HCT116 (cell line): ENCODE measurements at regions not wholly inside any gene's neighbourhood (a gene's known extent, or its start where the extent isn't known, plus 50 kb on each side); places are given as distances from the start of the nearest gene placed in this dataset.

ENCODE experiments used
- ATAC-seq: fragments of 200-7000 bp; cut with Tn5 transposase; 2 replicates; pipeline ENCODE4 v1.9.1; 2020; ENCODE audit warnings: mild to moderate bottlenecking, moderate library complexity
- BruUV-seq: library from RNA; stranded (reverse); fragments of 400-500 nt; replicated peaks from 2 replicates; lab custom pipeline; 2021; lab: Mats Ljungman, UMichigan
- CTCF ChIA-PET: fragments of 300-600 bp; sonication (Branson Sonifier 250); formaldehyde crosslinking; loops from one replicate; lab custom pipeline; 2021; ENCODE audit warnings: antibody characterized with exemption; lab: Charles Lee
- POLR2A ChIA-PET: fragments of 300-600, 350-600 bp; sonication (Branson Sonifier 250); formaldehyde crosslinking; loops from one replicate; lab custom pipeline; 2021; ENCODE audit warnings: antibody characterized with exemption; lab: Charles Lee
- RAD21 ChIA-PET, 2 experiments: fragments of 300-600 bp; sonication (Branson Sonifier 250); formaldehyde crosslinking; loops; one replicate each; lab custom pipeline; 2023; ENCODE audit warnings: low total read pairs in 2 of 2; ENCODE audit not compliant: uncharacterized antibody in 2 of 2, unreplicated experiment in 2 of 2, low non-redundant PET in 1 of 2; lab: Charles Lee
- DNase-seq: peaks from one replicate; pipeline ENCODE4 v3.0.0-alpha.2; 2010; ENCODE audit warnings: low read depth, low spot score
- H2AFZ ChIP-seq: fragments of 200-600 bp; shearing (Covaris generic), sonication (generic); 2 replicates; pipeline ENCODE4 v1.6.1; 2017; ENCODE audit warnings: low read depth, mixed run types, mixed read lengths, antibody characterized with exemption, low read length; ENCODE audit not compliant: poor library complexity, severe bottlenecking
- H3K27ac ChIP-seq: 2 replicates; pipeline ENCODE4 v1.5.1; 2012; ENCODE audit warnings: low read depth, low read length
- H3K27me3 ChIP-seq: fragments of 200-600 bp; sonication (generic); 2 replicates; pipeline ENCODE4 v1.6.1; 2016; ENCODE audit warnings: mixed run types, low read length, mixed read lengths; ENCODE audit not compliant: insufficient read depth
- H3K36me3 ChIP-seq, 2 experiments: fragments of 200-500 bp in 1 of 2; fragments of 200-600 bp in 1 of 2; sonication (Bioruptor generic) in 1 of 2; sonication (generic) in 1 of 2; 2 replicates each; pipeline versions ENCODE4 v1.5.1 to v1.6.1; 2014 to 2016; ENCODE audit warnings: low read length in 2 of 2, inconsistent platforms in 1 of 2, mixed read lengths in 1 of 2, mixed run types in 1 of 2; ENCODE audit not compliant: insufficient read depth in 2 of 2, control insufficient read depth in 1 of 2
- H3K4me1 ChIP-seq, 2 experiments: fragments of 200-600 bp in 1 of 2; sonication (generic) in 1 of 2; 2 replicates each; pipeline versions ENCODE4 v1.5.1 to v1.6.1; 2012 to 2017; ENCODE audit warnings: low read length in 2 of 2, inconsistent platforms in 1 of 2, mild to moderate bottlenecking in 1 of 2, mixed read lengths in 1 of 2, mixed run types in 1 of 2, moderate library complexity in 1 of 2; ENCODE audit not compliant: insufficient read depth in 2 of 2, control insufficient read depth in 1 of 2
- H3K4me2 ChIP-seq: fragments of 200-600 bp; sonication (generic); 2 replicates; pipeline ENCODE4 v1.6.1; 2017; ENCODE audit warnings: mixed run types, low read length, mixed read lengths
- H3K4me3 ChIP-seq, 2 experiments: fragments of 200-600 bp in 1 of 2; sonication (generic) in 1 of 2; replicated peaks in 1 of 2; 2 replicates each; pipeline ENCODE4 v1.5.1; 2011 to 2016; ENCODE audit warnings: low read length in 2 of 2, control low read depth in 1 of 2, low read depth in 1 of 2, mild to moderate bottlenecking in 1 of 2, mixed read lengths in 1 of 2, mixed run types in 1 of 2
- H3K79me2 ChIP-seq: fragments of 200-600 bp; sonication (generic); 2 replicates; pipeline ENCODE4 v1.6.1; 2017; ENCODE audit warnings: mild to moderate bottlenecking, mixed run types, low read length, moderate library complexity, mixed read lengths; ENCODE audit not compliant: insufficient read depth
- H3K9ac ChIP-seq: fragments of 200-600 bp; sonication (generic); 2 replicates; pipeline ENCODE4 v1.6.1; 2016; ENCODE audit warnings: low read length, mixed read lengths
- H3K9me2 ChIP-seq: fragments of 200-600 bp; sonication (generic), shearing (Covaris generic); 2 replicates; pipeline ENCODE4 v1.6.1; 2017; ENCODE audit warnings: mixed run types, mild to moderate bottlenecking, moderate library complexity; ENCODE audit not compliant: insufficient read depth
- H3K9me3 ChIP-seq, 2 experiments: fragments of 200-500 bp in 1 of 2; fragments of 200-600 bp in 1 of 2; sonication (Bioruptor generic) in 1 of 2; sonication (generic) in 1 of 2; 2 replicates each; pipeline ENCODE4 v1.6.1; 2014 to 2017; ENCODE audit warnings: low read length in 2 of 2, mixed read lengths in 2 of 2, inconsistent platforms in 1 of 2, low read depth in 1 of 2, mild to moderate bottlenecking in 1 of 2, mixed run types in 1 of 2, moderate library complexity in 1 of 2; ENCODE audit not compliant: control insufficient read depth in 1 of 2, insufficient read depth in 1 of 2
- H4K20me1 ChIP-seq: fragments of 200-600 bp; sonication (generic), shearing (Covaris generic); 2 replicates; pipeline ENCODE4 v1.6.1; 2017; ENCODE audit warnings: mixed run types, mild to moderate bottlenecking, moderate library complexity; ENCODE audit not compliant: insufficient read depth
- ATF3 ChIP-seq: IDR thresholded peaks from 2 replicates; pipeline ENCODE4 v1.6.1; 2012
- CBX3 ChIP-seq: IDR thresholded peaks from 2 replicates; pipeline ENCODE4 v1.6.1; 2012; ENCODE audit warnings: low read depth
- EZH2 ChIP-seq: fragments of 200-600 bp; sonication (generic); IDR thresholded peaks from 2 replicates; pipeline ENCODE4 v1.6.1; 2017; ENCODE audit warnings: antibody characterized with exemption, mixed run types
- JUND ChIP-seq: IDR thresholded peaks from 2 replicates; pipeline ENCODE4 v1.6.1; 2012
- MAX ChIP-seq: IDR thresholded peaks from 2 replicates; pipeline ENCODE4 v1.6.1; 2012
- POLR2AphosphoS5 ChIP-seq: IDR thresholded peaks from 2 replicates; pipeline ENCODE4 v1.6.1; 2011; ENCODE audit warnings: mild to moderate bottlenecking, low read depth, low read length, moderate library complexity
- REST ChIP-seq: IDR thresholded peaks from 2 replicates; pipeline ENCODE4 v1.6.1; 2012; ENCODE audit warnings: low read depth
- SRF ChIP-seq: IDR thresholded peaks from 2 replicates; pipeline ENCODE4 v1.6.1; 2012; ENCODE audit warnings: low read depth
- ZBTB33 ChIP-seq: IDR thresholded peaks from 2 replicates; pipeline ENCODE4 v1.6.1; 2011; ENCODE audit warnings: mild to moderate bottlenecking, low read length, moderate library complexity; ENCODE audit not compliant: insufficient replicate concordance; ENCODE audit errors: extremely low read depth
- ZFX ChIP-seq: fragments of 450-650 bp; IDR thresholded peaks from 2 replicates; pipeline ENCODE4 v1.6.1; 2017
- ZNF274 ChIP-seq: fragments of 200-500 bp; sonication (Bioruptor generic); IDR thresholded peaks from 2 replicates; pipeline ENCODE4 v1.6.1; 2014; ENCODE audit warnings: mild to moderate bottlenecking, low read depth, low read length, inconsistent platforms
- intact Hi-C: fragments of 100-400 bp; cut with micrococcal nuclease; formaldehyde crosslinking; loops from 2 replicates; pipeline ENCODE4 v1.10.0; 2022

- TF ChIP-seq MAX, result no peak
- no peak for TF ChIP-seq CBX3
- TF ChIP-seq REST, result no peak
Measured at GRCh38 chr6:45727228-45727627, 288.4 kb downstream of the CLIC5 start (continued).

- Histone ChIP-seq H2AFZ (no peak overlapping the region), H3K9me3 (no peaks in the 10 kb centered on the region; a peak in 1 of 4 replicates), H3K4me3 (no peak overlapping the region), H3K27ac (no peak overlapping the region), H3K27me3 (no peaks in the 10 kb centered on the region), H3K4me1 (peaks cover 6 to 10% of the 10 kb centered on the region in 2 experiments), H3K9ac (no peak overlapping the region), H3K4me2 (no peak overlapping the region), H3K79me2 (no peaks in the 10 kb centered on the region), H3K36me3 (no peaks in the 10 kb centered on the region), H4K20me1 (no peaks in the 10 kb centered on the region), H3K9me2 (no peaks in the 10 kb centered on the region)
- ChIA-PET CTCF (no interaction called here), POLR2A (no interaction called here), RAD21 (no interaction called here)
- TF ChIP-seq SRF (no peak), ZNF274 (no peak), POLR2AphosphoS5 (no peak), EZH2 (no peak), ZBTB33 (no peak), ATF3 (no peak), ZFX (no peak), JUND (no peak)
- no peak for ATAC-seq
- no TSS peak for BruUV-seq
- DNase-seq, result no peak
- intact Hi-C loops, result no loop called here
Measured at GRCh38 chr6:45726444-45726843, 289.2 kb downstream of the CLIC5 start.
